Neural cell (in vitro differentiated cells): ENCODE measurements at regions not wholly inside any gene's neighbourhood (a gene's known extent, or its start where the extent isn't known, plus 50 kb on each side); places are given as distances from the start of the nearest gene placed in this dataset.

Source experiments
- EZH2 ChIP-seq: fragments of 200-600, 300-800 bp; shearing (Covaris generic), sonication (generic); IDR thresholded peaks from 2 replicates; pipeline ENCODE4 v1.6.1; 2014; ENCODE audit warnings: antibody characterized with exemption, low read length, borderline replicate concordance, mild to moderate bottlenecking; ENCODE audit not compliant: insufficient read depth, poor library complexity, severe bottlenecking
- MXI1 ChIP-seq: fragments of 450-650 bp; conservative IDR thresholded peaks from 2 replicates; pipeline ENCODE4 v1.6.1; 2014; ENCODE audit warnings: antibody characterized with exemption, mild to moderate bottlenecking; ENCODE audit not compliant: poor library complexity, severe bottlenecking
- RAD21 ChIP-seq: fragments of 450-650 bp; conservative IDR thresholded peaks from 2 replicates; pipeline ENCODE4 v1.6.1; 2014; ENCODE audit warnings: antibody characterized with exemption, mild to moderate bottlenecking, moderate library complexity
- TF ChIP-seq, protein P1 (sequence below): fragments of 450-650 bp; IDR thresholded peaks from 2 replicates; pipeline ENCODE4 v1.5.1; 2014; ENCODE audit warnings: antibody characterized with exemption, mild to moderate bottlenecking, moderate library complexity; ENCODE audit not compliant: poor library complexity, severe bottlenecking

GRCh38 chr9:80649496-80649895 is 1039.9 kb downstream of the TLE1 start:
- TF ChIP-seq, protein P1, sequence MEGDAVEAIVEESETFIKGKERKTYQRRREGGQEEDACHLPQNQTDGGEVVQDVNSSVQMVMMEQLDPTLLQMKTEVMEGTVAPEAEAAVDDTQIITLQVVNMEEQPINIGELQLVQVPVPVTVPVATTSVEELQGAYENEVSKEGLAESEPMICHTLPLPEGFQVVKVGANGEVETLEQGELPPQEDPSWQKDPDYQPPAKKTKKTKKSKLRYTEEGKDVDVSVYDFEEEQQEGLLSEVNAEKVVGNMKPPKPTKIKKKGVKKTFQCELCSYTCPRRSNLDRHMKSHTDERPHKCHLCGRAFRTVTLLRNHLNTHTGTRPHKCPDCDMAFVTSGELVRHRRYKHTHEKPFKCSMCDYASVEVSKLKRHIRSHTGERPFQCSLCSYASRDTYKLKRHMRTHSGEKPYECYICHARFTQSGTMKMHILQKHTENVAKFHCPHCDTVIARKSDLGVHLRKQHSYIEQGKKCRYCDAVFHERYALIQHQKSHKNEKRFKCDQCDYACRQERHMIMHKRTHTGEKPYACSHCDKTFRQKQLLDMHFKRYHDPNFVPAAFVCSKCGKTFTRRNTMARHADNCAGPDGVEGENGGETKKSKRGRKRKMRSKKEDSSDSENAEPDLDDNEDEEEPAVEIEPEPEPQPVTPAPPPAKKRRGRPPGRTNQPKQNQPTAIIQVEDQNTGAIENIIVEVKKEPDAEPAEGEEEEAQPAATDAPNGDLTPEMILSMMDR, result no peak
- no peak for TF ChIP-seq RAD21
- no peak for TF ChIP-seq EZH2
- TF ChIP-seq MXI1, result no peak
